HG02623 (cell line): ENCODE measurements at regions not wholly inside any gene's neighbourhood (a gene's known extent, or its start where the extent isn't known, plus 50 kb on each side); places are given as distances from the start of the nearest gene placed in this dataset.
"Not testable (repeated sequence)": the region's sequence is repeated elsewhere in the genome, so short reads cannot be mapped to it uniquely, and the experiment has no call there.

Experiments used
- ATAC-seq: cut with Tn5 transposase; IDR thresholded peaks from one replicate; pipeline ENCODE4 v1.9.1; 2021; ENCODE audit warnings: moderate library complexity; ENCODE audit not compliant: unreplicated experiment

DNA sequence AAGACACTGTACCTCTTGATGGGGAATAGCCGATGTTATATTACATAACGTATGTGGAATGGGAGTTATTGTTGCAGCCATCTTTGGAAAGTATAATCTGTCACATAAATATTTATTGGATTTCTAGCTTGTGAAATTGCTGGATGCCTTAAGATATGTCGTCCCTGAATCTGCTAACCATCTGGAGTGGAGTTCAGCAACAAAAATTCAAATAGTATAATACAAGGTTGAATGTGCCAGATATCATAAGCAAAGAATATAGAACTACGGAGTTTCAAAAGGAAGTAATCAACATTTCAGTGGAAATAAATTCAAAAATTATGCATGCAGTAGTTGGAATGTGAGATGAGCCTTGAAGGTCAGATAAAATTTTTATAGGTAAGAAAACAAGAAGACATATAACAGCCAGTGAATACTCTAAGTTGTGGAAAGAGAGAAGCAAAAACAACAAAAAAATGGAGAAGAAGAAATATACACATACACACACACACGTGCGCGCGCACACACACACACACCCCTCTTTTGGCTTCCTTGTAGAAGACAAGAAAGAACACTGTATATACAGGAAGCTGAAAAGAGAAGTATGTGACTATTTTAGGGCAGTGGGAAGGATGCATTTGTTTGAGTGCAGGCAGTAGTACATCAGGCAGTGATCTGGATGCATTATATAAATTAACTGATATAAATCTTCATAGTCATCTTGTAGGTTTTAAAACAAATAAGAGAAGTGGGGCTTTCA is 516.7 kb downstream of the KCNT2 start:
- no peak for ATAC-seq

DNA sequence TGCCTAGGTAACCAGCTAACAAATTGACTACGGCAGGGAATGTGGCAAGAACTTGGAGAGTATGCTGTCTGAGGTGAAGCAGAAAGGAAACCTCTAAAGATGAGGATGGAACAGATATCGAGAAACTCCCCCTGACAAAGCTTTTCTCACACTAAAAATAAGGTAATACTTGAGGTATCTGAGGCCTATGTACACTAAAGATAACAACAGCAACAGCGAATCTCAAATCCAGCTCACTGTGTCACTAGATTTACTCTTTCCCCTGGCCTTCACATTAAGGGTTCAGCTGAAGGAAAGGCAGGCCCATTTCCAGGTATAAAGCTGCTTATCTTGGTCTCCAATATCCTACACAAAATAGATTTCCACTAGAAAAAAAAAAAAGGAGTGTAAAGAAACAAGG is 518.0 kb downstream of the KCNT2 start:
- no peak for ATAC-seq

DNA sequence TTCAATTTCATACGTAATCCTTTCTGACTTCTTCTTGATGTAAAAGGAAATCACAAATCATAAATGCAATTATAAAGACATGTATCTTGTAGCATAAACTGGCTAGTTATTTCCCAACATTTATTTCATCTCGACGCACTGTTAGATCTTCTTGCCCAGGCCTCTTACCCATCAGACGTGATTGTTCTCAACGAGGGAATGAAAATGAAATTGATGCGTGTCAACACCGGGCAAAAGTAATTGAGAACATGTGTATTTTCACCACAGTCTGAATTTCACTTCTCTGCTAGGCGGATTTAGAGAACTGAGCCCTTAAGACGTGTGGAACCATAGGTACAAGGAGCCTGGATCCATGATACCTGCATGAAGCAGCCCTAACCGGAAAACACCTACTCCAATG is 519.7 kb downstream of the KCNT2 start:
- no peak for ATAC-seq

DNA sequence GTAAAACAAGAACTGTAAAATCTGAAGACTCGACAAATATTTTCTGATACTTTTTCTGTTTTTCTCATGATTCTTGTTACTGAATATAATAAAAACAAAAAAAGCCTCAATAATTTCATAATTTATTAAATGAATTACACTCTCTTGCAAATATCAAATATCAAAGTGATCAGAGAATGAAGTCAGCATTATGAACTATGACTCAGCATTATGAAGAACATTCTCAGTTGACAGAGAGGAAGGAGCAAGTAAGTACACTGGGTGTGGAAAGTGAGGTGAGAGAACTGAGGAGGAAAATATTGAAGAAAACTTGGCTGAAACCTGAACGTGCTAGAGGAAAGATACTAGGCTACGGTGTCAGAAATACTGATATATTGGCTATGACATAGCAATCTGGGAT is 529.5 kb downstream of the KCNT2 start:
- no peak for ATAC-seq

DNA sequence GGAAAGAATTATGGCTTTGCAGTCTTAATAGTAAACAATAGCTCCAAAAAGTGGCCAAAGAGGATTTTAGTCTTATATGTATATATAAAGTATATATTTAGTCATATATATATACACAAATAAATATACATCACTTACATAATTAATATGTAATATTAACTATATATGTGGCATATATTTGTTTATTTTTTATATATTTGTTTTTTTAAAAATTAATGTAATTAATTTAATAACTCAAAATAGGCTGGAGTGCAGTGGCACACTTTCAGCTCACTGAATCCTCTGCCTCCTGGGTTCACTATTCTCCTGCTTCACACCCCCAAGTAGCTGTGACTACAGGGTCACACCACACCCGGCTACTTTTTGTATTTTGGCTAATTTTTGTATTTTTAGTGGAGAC is 532.6 kb downstream of the KCNT2 start:
- ATAC-seq, result no peak

DNA sequence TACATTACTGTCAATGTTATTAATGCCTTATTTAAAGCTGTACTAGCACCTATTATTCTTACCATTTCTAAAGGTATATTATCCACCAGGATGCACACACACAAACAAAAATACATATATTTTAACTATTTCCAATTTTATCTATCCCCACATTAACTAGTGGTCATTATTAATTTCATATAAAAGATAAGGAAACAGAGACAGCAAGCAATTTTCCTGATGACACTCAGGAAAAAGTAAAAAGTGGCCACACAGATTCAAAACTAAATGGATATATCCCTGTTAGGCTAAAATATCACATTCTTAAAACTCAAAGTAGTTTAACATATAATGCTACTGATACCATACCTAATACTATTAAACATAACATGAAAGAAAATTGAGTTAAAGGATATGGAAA is 534.1 kb downstream of the KCNT2 start:
- no peak for ATAC-seq

DNA sequence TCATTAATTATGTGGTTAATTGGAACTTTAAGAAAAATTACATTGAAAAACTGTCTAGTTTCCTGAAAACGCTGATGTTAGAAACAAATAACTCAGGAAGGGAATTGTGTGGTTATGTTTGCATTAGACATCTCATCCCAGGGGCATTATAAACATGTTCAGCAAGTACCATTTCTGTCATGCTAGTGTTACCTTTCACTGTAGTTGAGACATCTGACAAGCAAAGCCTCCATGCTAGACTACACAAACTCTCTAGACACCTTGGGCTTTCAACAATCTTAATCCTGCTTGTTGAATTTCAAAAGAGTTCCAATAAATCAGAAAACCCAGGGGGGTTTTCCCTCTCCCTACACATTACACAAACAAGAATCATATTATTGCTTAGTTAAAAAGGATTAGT is 536.8 kb downstream of the KCNT2 start:
- ATAC-seq, result no peak

DNA sequence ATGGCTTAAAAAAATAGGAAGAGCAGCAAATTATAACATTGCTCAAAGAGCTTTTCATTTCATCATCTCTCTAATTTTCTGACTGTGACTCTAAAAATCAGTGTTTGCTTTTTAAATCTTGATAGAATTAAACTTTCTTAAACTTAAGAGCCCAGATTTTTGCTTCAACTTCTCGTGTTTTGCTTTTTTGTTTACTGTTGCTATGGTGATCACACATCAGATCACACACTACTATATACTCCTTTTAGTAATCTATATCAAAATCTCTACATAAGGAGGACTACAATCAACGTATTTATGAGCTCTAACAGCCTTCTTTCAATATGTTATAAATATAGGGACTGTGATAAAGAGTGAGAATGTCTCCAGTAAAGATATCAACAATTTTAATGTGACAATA is 537.3 kb downstream of the KCNT2 start:
- ATAC-seq, result no peak

DNA sequence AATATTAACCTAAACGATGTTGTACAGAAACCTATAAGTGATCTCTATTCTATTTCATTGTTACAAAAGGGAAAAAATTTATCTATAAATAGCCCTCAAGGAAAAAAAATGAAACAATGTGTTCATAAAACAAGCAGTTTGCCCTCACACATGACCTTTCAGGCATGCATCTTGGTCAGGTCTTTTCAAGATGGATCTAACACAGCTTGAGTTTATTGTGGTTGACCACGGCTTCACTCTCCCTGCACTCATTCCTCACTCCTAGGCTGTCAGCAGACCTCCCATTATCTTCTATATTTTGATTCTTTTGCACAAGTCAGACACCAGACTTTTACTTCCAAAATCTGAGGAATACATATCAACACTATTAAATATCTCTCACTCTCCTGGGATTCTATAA is 544.3 kb downstream of the KCNT2 start:
- ATAC-seq, result no peak

DNA sequence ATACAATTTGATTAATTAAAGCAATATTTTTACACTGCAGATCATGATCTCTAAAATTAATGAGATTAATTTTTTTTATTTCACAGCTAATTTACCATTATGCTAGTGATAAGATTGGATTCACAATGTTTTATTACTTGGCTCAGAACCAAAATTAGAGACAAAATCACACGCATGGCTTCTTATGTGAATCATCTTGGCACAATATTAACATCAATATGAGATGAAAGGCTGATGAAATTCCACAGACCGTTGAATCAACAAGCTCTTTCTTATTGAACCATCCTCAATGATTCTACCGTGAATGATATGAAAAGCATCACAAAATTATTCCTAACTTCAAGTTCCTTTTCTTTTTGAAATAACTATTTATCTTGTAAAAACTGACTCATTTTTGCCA is 544.9 kb downstream of the KCNT2 start:
- ATAC-seq, result no peak

DNA sequence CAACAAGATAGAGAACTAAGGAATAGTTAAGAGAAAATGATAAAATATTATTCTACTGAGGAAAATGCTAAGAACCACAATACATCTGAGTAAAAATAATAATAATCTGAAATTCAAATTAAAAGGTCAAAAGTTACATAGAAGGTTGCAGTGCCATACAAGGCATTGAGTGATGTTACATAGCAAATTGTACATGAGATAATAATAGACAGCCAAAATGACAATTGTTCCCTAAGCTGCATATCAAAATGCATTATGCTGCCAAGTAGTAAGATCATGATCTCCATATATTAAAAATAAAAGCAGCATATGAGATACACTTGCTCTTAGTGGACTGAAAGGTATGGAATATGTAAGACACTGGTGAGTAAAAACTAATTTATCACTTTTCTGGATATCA is 547.7 kb downstream of the KCNT2 start:
- ATAC-seq, result no peak

DNA sequence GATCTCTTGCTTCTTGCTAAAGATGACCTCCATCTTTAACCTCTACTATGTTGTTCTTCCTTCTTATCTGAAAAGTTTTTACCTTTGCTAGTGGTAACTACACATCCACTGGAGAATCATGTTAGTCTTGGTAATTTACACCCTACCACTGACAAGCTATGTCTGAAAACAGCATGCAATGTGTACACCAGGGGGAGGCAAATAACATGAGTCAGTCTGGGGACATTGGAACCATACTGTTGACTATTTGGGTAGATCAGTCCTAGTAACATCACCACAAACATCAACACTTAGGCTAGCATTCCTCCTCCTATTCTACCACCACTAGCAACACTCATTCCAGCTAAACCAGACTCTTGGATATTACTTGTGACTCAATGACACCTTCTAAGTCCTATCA is 549.0 kb downstream of the KCNT2 start:
- no peak for ATAC-seq

DNA sequence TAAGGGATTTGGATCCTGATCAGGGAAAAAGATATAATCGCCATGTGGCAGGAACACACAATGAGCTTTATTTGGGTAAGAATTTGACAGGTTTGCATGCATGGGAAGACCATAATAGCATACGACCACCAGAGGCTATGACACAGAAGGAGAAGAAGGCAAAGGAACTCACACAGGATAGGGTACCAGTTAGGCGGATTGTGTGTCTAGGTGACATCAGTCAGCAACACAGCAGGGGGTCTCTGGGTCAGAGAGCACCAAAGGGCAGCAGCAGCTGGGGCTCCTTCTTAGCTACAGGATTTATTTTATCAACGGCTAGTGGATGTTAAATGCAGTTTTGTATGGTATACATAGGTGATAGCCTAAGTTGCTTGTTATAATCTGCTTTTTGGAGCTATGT is 551.3 kb downstream of the KCNT2 start:
- no peak for ATAC-seq

DNA sequence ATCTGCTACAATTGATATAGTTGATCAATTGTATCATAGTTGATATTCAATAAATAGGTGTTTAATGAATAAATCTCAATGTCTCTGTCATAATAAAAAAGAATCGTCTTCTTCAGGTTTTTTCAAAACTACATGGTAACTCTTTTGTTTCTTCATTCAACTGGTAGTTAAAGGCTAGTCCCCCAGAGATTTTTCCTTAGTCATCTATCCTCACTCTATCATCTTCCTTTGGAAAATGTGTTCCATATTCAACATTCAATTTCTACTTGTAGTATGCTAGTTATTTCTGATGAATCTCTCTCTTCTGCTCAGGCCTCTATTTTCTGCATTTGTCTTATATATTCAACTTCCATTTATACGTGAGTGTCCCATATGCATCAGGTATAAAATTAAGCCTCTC is 558.8 kb downstream of the KCNT2 start:
- no peak for ATAC-seq

DNA sequence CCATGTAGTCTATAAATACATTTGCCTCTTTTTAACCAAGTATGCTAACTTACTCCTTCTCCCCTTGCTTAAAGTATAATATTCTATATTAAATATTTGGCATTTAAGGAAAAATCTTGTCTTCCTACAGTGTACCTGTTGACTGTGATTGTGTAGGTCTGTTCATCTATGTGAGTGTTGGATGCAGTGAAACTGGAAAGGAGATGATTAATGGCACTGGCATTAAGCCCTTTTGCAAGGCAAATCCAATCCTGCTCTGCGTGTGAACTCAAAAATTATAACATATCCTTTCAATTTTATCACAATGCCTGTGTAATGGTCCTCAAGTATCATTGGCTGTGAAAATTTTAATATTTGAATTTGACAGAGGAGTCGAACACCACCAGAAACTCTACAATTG is 565.0 kb downstream of the KCNT2 start:
- no peak for ATAC-seq

DNA sequence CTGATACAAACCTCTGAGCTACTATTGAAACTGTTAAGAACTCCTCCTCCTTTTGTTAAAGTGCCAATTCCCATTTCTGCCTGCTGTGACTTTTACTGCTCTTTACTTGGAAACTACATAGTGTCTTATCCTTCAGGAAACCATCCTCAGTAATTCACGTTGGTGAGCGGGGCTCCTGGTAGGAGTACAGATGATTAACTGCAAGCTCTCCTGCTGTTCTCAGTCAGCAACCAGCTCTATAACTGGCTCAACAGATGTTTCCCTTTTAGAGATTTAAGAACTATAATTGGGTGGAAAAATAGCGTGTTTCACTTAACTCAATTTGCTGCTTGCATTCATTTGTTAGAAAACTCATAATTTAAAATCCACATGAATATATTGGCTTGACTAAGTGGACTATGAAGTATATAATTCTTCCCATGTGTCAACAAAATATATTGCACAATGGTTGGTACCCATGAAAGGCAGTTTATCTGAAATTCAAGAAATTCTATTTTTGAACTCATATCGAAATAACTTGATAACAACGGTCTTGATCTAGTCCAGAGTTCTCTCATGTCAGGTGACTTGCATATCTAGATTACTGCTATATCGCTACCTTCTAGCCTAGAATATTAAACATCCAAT is 574.0 kb downstream of the KCNT2 start:
- ATAC-seq, result no peak

DNA sequence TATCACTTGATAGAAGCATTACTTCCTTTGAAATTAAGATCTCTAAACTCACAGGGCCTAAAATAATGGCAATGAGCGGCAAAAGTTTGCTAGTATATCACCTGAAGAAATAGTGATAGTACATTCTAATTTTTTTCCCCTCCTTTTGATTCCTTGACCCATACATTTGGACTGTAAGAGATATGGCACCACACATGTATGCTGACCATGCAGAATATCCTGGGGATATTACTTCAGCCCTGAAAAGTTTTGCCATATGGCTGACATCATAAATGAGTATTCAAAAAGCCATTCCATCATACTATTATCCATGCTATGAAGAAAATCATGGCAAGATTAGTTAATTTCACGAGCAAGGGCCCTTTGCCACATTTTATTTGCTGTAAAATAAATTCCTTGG is 576.9 kb downstream of the KCNT2 start:
- ATAC-seq, result not testable (repeated sequence)

DNA sequence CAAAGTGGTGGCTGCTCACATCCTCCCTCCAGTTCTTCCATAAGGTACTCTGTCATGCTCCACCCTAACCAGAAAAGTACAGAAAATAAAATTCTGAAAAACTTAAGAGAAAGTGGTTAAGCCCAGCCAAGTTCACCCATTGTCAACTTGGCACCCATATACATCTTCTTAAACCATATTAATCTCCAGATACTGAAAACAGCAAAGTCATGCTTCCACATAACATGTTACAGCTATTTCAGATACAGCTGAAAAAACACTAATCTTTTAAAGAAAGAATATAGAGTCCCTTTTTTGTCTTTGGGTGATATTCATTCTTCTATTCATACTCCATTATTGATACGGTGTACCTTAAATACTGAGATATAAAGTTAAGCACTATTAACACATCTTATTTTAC is 577.8 kb downstream of the KCNT2 start:
- ATAC-seq, result no peak

DNA sequence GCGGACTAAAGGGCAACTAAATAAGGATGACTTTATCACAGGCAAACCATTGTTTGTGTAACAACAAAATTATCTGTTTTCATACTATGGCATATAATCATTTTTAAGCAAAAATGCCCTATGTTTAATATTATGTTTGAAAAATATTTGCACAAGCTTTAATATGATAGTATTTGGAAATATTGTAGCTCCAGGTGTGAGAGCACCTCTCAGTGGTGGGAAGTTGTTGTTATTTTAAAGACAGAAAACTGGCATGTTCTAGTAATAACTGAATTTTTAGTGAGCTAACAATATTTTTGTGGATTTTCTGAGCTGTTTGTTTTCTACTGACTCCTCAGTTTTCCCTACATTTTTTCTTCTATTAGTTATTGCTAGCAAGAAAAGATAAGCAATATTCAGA is 578.8 kb downstream of the KCNT2 start:
- ATAC-seq, result no peak

DNA sequence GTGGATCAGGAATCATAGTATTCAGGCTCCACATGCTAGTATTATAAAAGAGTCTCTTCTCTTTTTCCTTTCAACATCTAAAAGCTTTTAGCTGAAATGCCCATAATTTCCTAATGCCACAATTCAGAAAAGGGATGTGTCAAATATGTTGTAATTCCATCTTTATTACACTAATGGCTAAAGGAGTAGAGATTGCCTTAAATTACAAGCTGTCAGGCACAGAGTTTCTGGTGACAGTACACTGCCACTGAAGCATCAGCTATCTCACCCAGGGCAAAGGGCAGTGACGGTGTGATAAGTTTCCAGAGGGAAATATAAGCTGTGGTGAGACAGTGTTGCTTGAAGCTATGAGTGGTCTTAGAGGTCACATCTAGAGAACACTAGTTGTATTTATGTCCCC is 581.1 kb downstream of the KCNT2 start:
- ATAC-seq, result no peak

DNA sequence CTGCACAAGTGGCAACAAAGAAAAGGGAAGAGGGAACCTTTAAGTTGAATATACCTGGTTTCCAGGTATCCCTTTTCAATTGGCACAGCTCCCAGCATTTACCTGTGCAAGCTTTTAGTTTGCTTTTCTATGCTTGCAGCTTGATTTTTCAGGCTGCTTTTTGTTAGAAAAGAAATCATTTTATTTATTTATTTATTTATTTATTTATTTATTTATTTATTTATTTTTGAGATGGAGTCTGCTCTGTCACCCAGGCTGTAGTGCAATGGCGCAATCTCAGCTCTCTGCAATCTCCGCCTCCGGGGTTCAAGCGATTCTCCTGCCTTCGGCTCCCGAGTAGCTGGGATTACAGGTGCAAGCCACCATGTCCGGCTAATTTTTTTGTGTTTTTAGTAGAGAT is 587.1 kb downstream of the KCNT2 start:
- not testable (repeated sequence) for ATAC-seq

DNA sequence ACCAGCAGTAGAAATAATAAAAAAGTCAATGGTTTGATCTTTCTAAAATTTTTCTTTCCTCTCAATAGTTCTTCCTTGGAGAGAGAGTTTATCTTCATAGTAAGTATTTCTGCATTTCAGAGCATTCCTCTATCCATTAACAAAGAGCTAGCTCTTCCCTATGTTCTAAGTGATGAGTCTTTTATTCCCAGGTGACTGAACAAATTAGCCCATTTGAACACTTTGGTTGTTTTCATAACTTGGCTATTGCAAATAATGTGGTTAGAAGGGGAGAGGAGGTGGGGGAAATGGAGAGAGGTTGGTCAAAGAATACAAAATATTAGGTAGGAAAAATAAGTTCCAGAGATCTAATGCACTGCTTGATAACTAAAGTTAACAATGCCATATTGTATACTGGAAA is 598.9 kb downstream of the KCNT2 start:
- no peak for ATAC-seq

DNA sequence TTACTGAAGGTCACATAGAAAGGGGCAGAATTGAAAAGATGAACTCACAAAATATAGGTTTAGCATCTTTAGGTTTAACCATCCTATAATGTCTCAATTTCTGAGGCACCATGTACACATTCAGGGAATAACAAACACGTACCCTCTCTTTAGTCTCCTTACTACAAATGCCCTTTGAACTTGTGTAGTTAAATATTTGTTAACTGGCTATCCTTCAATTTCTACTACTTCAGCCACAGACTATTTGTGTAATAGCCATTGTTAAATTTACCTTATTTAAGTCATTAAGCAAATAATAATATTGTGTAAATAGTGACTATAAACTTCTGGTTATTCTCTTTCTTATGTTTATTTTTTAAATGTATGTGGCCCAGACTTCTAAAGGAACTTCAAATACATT is 600.5 kb downstream of the KCNT2 start:
- ATAC-seq, result no peak
